ENCODE measurements at regions not wholly inside any gene's neighbourhood (a gene's known extent, or its start where the extent isn't known, plus 50 kb on each side); places are given as distances from the start of the nearest gene placed in this dataset.
A peak's percentile ranks its signal among the peaks of the same experiment; 100 is the strongest.

- DNase-seq = no peak
Observed at GRCh38 chr3:67774676-67775075, 120.3 kb upstream of the SUCLG2 start.

GRCh38 chr3:67765575-67765974 lies 111.2 kb upstream of the SUCLG2 start:
- DNase-seq = no peak

DNA sequence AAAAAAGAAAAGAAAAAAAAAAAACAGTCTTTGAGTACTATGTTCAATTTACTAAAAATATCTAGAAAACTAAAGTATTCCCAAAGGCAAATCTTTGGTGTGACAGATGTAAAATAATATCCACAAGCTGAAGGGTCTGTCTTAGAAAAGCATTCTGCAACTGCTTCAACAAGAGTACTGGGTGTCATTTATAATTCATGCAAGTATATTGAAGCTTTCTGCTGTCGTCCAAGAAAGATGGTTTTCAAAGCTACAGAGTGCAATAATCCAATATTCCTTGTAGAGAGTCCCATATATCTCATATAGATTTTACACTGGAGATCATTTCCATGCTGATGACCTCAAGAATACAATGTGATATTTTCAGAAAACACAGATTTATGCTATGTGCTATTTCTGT lies 90.9 kb upstream of the SUCLG2 start:
- DNase-seq = no peak

DNA sequence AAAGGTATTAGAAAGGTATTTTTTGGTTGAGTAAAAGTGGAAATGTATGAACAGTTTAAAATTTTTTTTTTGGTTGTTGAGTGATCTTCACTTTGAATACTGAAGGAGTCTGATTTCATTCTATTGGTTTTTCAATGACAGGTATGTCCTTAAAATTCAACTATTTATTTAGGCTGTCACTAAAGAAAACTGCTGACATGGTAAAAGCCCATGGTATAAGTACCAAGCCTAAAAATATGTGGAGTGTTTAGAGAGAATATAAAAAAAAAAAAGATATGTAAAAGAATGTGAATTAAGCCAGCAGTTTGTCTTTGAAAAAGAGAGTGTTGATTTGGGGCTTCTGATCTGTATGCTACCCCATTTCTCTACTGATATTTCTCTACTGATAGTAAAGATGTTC lies 90.3 kb upstream of the SUCLG2 start:
- DNase-seq = no peak

- DNase-seq = no peak
Observed at GRCh38 chr3:67739851-67740250, 85.4 kb upstream of the SUCLG2 start.

DNA sequence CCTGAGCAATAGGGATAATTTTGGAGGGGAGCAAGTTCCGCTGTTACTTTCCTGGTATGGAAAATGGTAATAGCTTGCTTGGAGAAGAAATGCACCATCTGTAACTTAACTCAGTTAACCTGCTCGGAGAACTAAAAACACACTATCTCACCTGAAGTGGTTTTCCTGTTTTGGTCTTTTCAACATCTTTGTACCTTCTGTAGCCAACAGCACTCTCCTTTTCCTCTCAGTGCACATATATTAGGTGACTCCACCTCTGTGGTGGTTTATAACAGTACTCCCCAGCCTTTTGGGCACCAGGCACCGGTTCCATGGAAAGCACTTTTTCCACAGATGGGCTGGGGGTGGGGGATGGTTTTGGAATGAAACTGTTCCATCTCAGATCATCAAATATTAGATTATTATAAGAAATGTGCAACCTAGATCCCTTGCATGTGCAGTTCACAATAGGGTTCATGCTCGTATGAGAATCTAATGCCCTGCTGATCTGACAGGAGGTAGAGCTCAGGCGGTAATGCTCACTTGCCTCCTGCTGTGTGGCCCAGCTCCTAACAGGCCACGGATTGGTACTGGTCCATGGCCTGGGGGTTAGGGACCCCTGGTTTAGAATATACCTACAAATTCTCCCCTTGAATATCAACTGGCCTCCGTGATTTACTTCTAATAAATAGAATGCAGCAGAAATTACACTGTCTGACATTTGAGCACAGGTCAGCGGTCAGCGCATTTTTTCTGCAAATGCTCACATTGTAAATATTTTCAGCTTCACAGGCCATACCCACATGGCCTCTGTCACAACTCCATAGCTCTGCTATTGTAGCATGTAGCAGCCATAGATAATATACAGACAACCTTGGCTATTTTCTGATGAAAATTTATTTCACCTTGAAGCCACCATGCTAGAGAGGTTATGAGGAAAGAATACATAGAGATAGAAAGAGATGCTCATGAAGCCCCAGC lies 83.8 kb upstream of the SUCLG2 start:
- peak; percentile 26 for DNase-seq

- DNase-seq = no peak
Observed at GRCh38 chr3:67737140-67737539, 82.7 kb upstream of the SUCLG2 start.

GRCh38 chr3:67733269-67733950 lies 79.0 kb upstream of the SUCLG2 start:
- no peak for DNase-seq

GRCh38 chr3:67724434-67724833 lies 70.0 kb upstream of the SUCLG2 start:
- DNase-seq = no peak

DNA sequence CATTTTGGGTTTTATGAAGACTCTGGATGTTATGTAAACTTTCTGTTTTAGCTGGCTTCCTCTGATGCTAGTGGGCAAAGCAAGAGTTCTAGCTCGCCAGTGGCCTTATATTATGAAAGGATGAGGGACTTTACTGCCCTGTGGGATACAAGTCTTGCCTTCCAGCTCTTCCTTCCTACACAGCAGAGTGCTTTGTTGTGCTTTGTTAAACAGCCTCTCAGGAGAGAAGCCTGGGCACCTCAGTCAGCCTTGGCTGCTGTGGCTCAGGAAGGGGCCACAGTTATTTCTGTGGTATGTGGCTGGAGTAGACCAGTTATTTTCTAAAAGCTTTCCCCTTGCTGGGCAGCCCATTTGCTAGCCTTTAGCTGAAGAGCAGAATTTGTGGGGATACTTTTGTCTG lies 69.5 kb upstream of the SUCLG2 start:
- no peak for DNase-seq

GRCh38 chr3:67719333-67719732 lies 64.9 kb upstream of the SUCLG2 start:
- no peak for DNase-seq

GRCh38 chr3:67715971-67716370 lies 61.6 kb upstream of the SUCLG2 start:
- DNase-seq = no peak

- DNase-seq = no peak
Observed at GRCh38 chr3:67713764-67714469, 59.5 kb upstream of the SUCLG2 start.

DNA sequence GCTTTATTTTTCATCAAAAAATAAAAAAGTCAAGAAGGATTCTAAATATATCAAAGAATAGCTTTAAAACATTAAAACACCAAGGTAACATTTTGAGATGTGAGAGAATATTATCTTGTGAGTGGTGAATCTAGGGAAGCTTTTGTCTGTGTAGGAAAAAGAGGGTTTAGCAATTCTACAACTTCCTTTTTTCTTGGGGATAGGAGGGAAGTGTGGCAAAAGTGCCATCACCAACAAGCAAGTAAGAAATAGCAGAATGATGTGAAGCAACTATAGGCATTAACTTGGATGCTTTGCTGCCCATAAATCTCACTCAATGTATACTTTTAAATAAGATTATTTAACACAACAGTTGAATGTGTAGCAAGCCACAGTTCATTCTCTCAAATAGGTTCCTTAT lies 57.8 kb upstream of the SUCLG2 start:
- DNase-seq = no peak

- no peak for DNase-seq
Observed at GRCh38 chr3:67710396-67710795, 56.0 kb upstream of the SUCLG2 start.

- no peak for DNase-seq
Observed at GRCh38 chr3:67706934-67707333, 52.5 kb upstream of the SUCLG2 start.

GRCh38 chr3:67704322-67704721 lies 49.9 kb upstream of the SUCLG2 start:
- peak; percentile 6 for DNase-seq
